ENCODE measurements at regions not wholly inside any gene's neighbourhood (a gene's known extent, or its start where the extent isn't known, plus 50 kb on each side); places are given as distances from the start of the nearest gene placed in this dataset.

DNA sequence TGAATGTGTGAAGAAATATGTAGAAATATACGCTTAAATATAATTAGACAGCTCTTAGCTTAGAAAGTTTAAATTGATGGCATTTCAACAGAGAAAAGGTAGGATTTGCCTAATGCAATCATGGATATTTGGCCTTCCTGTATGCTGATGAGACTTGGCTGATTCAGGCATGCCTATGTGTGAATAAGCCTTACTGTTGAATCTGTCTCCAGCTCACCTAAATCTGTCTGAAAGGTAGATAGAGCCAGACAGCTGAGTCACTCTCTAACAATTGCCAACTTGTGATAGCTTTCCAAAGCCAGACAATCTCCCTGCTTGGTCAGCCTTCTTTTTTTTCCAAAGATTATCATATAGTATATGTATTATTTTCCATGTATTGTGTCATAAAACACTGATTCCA, 92.8 kb upstream of the FLRT2 start:
- POLR2A ChIA-PET = no interaction called here
- Histone ChIP-seq H3K9me3 (ENCODE audit: control insufficient read depth, insufficient read depth, low read depth, low read length) (no peaks in the 10 kb centered on the region), H3K36me3 (ENCODE audit: control insufficient read depth in 2 of 2, insufficient read depth in 1 of 2, low read length in 2 of 2) (no peaks in the 10 kb centered on the region), H3K4me3 (ENCODE audit: low read depth, low read length) (no peak overlapping the region), H3K27ac (ENCODE audit: extremely low read depth, low read depth, low read length) (no peak overlapping the region), H3K4me1 (ENCODE audit: control insufficient read depth, insufficient read depth, low read length) (no peaks in the 10 kb centered on the region)
- TF ChIP-seq ZNF138 (tag by site-specific recombination; IDR thresholded peaks at IDR 0.05; ENCODE audit: borderline replicate concordance) (no peak), ZNF692 (tag by site-specific recombination; IDR thresholded peaks at IDR 0.05) (no peak), ZNF10 (tag by site-specific recombination; IDR thresholded peaks at IDR 0.05) (no peak), ZNF658 (tag by site-specific recombination; IDR thresholded peaks at IDR 0.05) (no peak), ZNF785 (tag by site-specific recombination; IDR thresholded peaks at IDR 0.05) (no peak), ZBTB17 (tag by site-specific recombination; IDR thresholded peaks at IDR 0.05) (no peak), ZXDB (tag by site-specific recombination; IDR thresholded peaks at IDR 0.05) (no peak), ZNF518A (tag by site-specific recombination; conservative IDR thresholded peaks at IDR 0.05; ENCODE audit: low read depth) (no peak), ZIC2 (tag by site-specific recombination; IDR thresholded peaks at IDR 0.05) (no peak), ZNF776 (tag by site-specific recombination; IDR thresholded peaks at IDR 0.05; ENCODE audit: borderline replicate concordance) (no peak), ZFP69B (tag by site-specific recombination; IDR thresholded peaks at IDR 0.05) (no peak), YY1 (tag by site-specific recombination; IDR thresholded peaks at IDR 0.05) (no peak), ZNF335 (tag by site-specific recombination; conservative IDR thresholded peaks at IDR 0.05) (no peak), ZNF302 (tag by site-specific recombination; IDR thresholded peaks at IDR 0.05; ENCODE audit: low read depth) (no peak), MZF1 (tag by site-specific recombination; IDR thresholded peaks at IDR 0.05; ENCODE audit: borderline replicate concordance) (no peak)
- CTCF ChIA-PET = interaction anchor here (0.7 kb wide), 1 partner anchor 332 kb away, joined by 3 read pairs; no protein-coding TSS in a partner anchor

DNA sequence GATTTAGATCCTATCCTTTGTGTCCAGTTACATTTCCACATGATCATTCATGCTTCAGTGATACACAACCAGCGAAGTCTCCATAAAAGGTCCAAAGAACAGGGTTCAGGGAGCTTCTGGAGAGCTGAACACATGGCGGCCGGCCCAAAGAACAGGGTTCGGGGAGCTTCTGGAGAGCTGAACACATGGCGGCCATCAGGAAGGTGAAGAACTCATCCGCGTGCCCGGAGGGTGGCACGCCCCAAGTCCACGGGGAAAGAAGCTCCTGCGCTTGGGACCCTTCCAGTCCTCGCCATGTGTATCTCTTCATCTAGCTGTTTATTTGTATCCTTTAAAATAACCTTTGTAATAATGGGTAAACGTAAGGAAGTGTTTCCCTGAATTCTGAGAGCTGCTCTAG, 91.9 kb upstream of the FLRT2 start:
- CTCF ChIA-PET = interaction anchor here (0.6 kb wide), 1 partner anchor 112 kb away, joined by 4 read pairs; no protein-coding TSS in a partner anchor
- no peak for TF ChIP-seq ZNF777 (tag by site-specific recombination; IDR thresholded peaks at IDR 0.05; ENCODE audit: borderline replicate concordance)
- no peak for TF ChIP-seq ZNF830 (tag by site-specific recombination; IDR thresholded peaks at IDR 0.05; ENCODE audit: low read depth)
- no peak for TF ChIP-seq ZSCAN16 (tag by site-specific recombination; IDR thresholded peaks at IDR 0.05)
- no peak for TF ChIP-seq ZNF114 (tag by site-specific recombination; IDR thresholded peaks at IDR 0.05)
- no peak for TF ChIP-seq YY1 (tag by site-specific recombination; IDR thresholded peaks at IDR 0.05)
- TF ChIP-seq ZBTB26 (tag by site-specific recombination; optimal IDR thresholded peaks at IDR 0.05) = no peak
- TF ChIP-seq ZNF423 (tag by site-specific recombination; IDR thresholded peaks at IDR 0.05) = no peak
- no peak for TF ChIP-seq ZNF157 (tag by site-specific recombination; IDR thresholded peaks at IDR 0.05)
- H3K4me3 ChIP-seq (ENCODE audit: low read depth, low read length) = no peak overlapping the region
- no peaks in the 10 kb centered on the region for H3K36me3 ChIP-seq (ENCODE audit: control insufficient read depth in 2 of 2, insufficient read depth in 1 of 2, low read length in 2 of 2)
- H3K27ac ChIP-seq (ENCODE audit: extremely low read depth, low read depth, low read length) = no peak overlapping the region
- POLR2A ChIA-PET = no interaction called here
- no peaks in the 10 kb centered on the region for H3K9me3 ChIP-seq (ENCODE audit: control insufficient read depth, insufficient read depth, low read depth, low read length)
- H3K4me1 ChIP-seq (ENCODE audit: control insufficient read depth, insufficient read depth, low read length) = no peaks in the 10 kb centered on the region
